PC-9 (cell line): ENCODE measurements at regions not wholly inside any gene's neighbourhood (a gene's known extent, or its start where the extent isn't known, plus 50 kb on each side); places are given as distances from the start of the nearest gene placed in this dataset.

ENCODE experiments used
- BruUV-seq: library from RNA; stranded (reverse); fragments of 400-500 nt; replicated peaks from 2 replicates; lab custom pipeline; 2021; lab: Mats Ljungman, UMichigan
- CTCF ChIA-PET: fragments of 300-600 bp; sonication (Branson Sonifier 250); formaldehyde crosslinking; loops from one replicate; lab custom pipeline; 2022; ENCODE audit warnings: antibody characterized with exemption; lab: Charles Lee
- POLR2A ChIA-PET: fragments of 300-600 bp; sonication (Branson Sonifier 250); formaldehyde crosslinking; loops from one replicate; lab custom pipeline; 2022; ENCODE audit warnings: antibody characterized with exemption; ENCODE audit not compliant: unreplicated experiment; lab: Charles Lee
- DNase-seq, 2 experiments: peaks; one replicate each; pipeline versions ENCODE4 v3.0.0 to v3.0.0-alpha.2; 2015 to 2022; ENCODE audit warnings: mixed read lengths in 1 of 2
- H2AFZ ChIP-seq: fragments of 200-600 bp; sonication (generic); 2 replicates; pipeline ENCODE4 v1.8.1; 2017; ENCODE audit warnings: antibody characterized with exemption
- H3F3A ChIP-seq: fragments of 200-600 bp; sonication (generic); 2 replicates; pipeline ENCODE4 v1.8.1; 2017; ENCODE audit warnings: antibody characterized with exemption, mild to moderate bottlenecking, low read depth; ENCODE audit not compliant: insufficient read depth
- H3K27ac ChIP-seq: fragments of 200-600 bp; sonication (generic); 2 replicates; pipeline ENCODE4 v1.6.1; 2016; ENCODE audit warnings: mixed run types
- H3K27me3 ChIP-seq: fragments of 200-600 bp; sonication (generic); 2 replicates; pipeline ENCODE4 v1.6.1; 2016; ENCODE audit warnings: low read depth, mixed run types; ENCODE audit not compliant: insufficient read depth
- H3K36me3 ChIP-seq: fragments of 200-600 bp; sonication (generic); 2 replicates; pipeline ENCODE4 v1.6.1; 2016; ENCODE audit warnings: low read depth, mixed run types
- H3K4me1 ChIP-seq: fragments of 200-600 bp; sonication (generic); replicated peaks from 2 replicates; pipeline ENCODE4 v1.6.1; 2016; ENCODE audit warnings: mixed run types; ENCODE audit not compliant: insufficient read depth
- H3K4me2 ChIP-seq: fragments of 200-600 bp; sonication (generic); 2 replicates; pipeline ENCODE4 v1.6.1; 2017; ENCODE audit warnings: mixed run types
- H3K4me3 ChIP-seq: fragments of 200-600 bp; sonication (generic); 2 replicates; pipeline ENCODE4 v1.6.1; 2016; ENCODE audit warnings: mixed run types
- H3K79me2 ChIP-seq: fragments of 200-600 bp; sonication (generic); 2 replicates; pipeline ENCODE4 v1.6.1; 2017; ENCODE audit warnings: low read depth, mixed run types
- H3K9me2 ChIP-seq: fragments of 200-600 bp; sonication (generic); 2 replicates; pipeline ENCODE4 v1.8.1; 2017; ENCODE audit warnings: mild to moderate bottlenecking; ENCODE audit not compliant: insufficient read depth
- H3K9me3 ChIP-seq: fragments of 200-600 bp; sonication (generic); 2 replicates; pipeline ENCODE4 v1.8.1; 2016; ENCODE audit warnings: low read depth; ENCODE audit not compliant: insufficient read depth
- H4K20me1 ChIP-seq: fragments of 200-600 bp; sonication (generic); 2 replicates; pipeline ENCODE4 v1.8.1; 2017; ENCODE audit not compliant: insufficient read depth
- CTCF ChIP-seq: fragments of 200-600 bp; sonication (generic); conservative IDR thresholded peaks from 2 replicates; pipeline ENCODE4 v1.6.1; 2017; ENCODE audit warnings: mixed run types, antibody characterized with exemption, mild to moderate bottlenecking, moderate library complexity
- EZH2 ChIP-seq: fragments of 200-600 bp; sonication (generic); IDR thresholded peaks from 2 replicates; pipeline ENCODE4 v1.8.0; 2017; ENCODE audit warnings: antibody characterized with exemption, low read depth
- intact Hi-C: fragments of 100-400 bp; cut with micrococcal nuclease; formaldehyde crosslinking; loops from one replicate; pipeline ENCODE4 v1.10.0; 2022; ENCODE audit not compliant: unreplicated experiment

DNA sequence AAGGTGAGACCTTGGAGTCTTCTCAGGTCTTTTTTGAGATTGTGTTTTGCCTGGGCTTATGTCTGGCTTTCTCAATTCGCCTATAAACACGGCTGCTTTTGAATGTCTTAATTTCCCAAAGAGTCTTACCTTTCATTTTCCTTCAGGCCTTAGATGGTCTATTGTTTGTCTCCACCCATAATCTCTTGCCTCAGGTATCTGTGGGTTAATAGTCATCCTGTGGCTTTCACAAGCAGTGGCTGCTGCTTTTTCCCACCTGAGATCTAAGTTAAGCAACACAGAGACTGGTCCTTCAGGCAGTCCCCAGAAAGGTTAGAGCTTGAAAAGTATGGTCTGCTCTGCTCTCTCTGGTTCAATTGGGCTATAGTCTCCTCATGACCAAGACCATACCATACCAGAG is 275.3 kb downstream of the INSIG2 start:
- H3K27me3 ChIP-seq: no peaks in the 10 kb centered on the region
- POLR2A ChIA-PET: no interaction called here
- no peaks in the 10 kb centered on the region for H3K9me3 ChIP-seq
- peaks cover 13% of the 10 kb centered on the region; the same call in 1 of the 2 replicates for H3K4me1 ChIP-seq
- no peak overlapping the region for H3K4me3 ChIP-seq
- no TSS peak for BruUV-seq
- peak overlapping the region; percentile 33 for H3K27ac ChIP-seq
- H3K4me2 ChIP-seq: 0 out of 2 replicates have a peak overlapping the region, but pooled peaks have one; percentile 10
- H4K20me1 ChIP-seq: no peaks in the 10 kb centered on the region
- no peaks in the 10 kb centered on the region for H3K36me3 ChIP-seq
- H3K9me2 ChIP-seq: no peaks in the 10 kb centered on the region; the same call in 1 of the 2 replicates
- intact Hi-C loops: no loop called here
- TF ChIP-seq CTCF (no peak), EZH2 (no peak)
- DNase-seq: peak in 1 of 2 experiments; percentile 58
- no peaks in the 10 kb centered on the region for H3F3A ChIP-seq
- no peak overlapping the region for H2AFZ ChIP-seq
- CTCF ChIA-PET: no interaction called here
- H3K79me2 ChIP-seq: no peaks in the 10 kb centered on the region

DNA sequence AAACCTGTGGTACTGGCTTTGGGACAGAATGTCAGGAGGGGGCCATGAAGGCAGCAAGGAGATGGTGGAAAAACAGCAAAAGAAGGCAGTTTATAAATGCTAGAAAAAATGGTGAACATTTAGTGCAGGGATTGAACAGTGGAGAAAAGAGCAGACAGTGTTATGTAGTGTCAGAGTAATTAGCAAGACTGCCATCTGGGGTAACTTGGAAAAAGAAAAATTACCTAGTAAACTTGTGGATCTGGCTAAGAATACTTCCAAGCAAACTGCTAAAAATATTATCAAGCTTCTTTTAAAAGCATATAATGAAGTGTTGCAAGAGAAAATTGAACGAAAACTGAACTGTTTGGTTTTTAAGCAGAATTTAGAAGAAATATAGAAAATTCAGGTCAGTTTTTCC is 267.8 kb downstream of the INSIG2 start:
- Histone ChIP-seq H3K27me3 (no peaks in the 10 kb centered on the region), H3F3A (no peaks in the 10 kb centered on the region), H3K4me1 (no peaks in the 10 kb centered on the region), H3K27ac (no peak overlapping the region), H3K9me2 (no peaks in the 10 kb centered on the region; the same call in 1 of the 2 replicates), H4K20me1 (no peaks in the 10 kb centered on the region), H3K4me2 (no peak overlapping the region), H2AFZ (no peak overlapping the region), H3K4me3 (no peak overlapping the region), H3K36me3 (no peaks in the 10 kb centered on the region), H3K79me2 (no peaks in the 10 kb centered on the region), H3K9me3 (no peaks in the 10 kb centered on the region)
- no TSS peak for BruUV-seq
- intact Hi-C loops: no loop called here
- DNase-seq: no peak
- CTCF ChIA-PET: no interaction called here
- no peak for TF ChIP-seq EZH2
- no peak for TF ChIP-seq CTCF
- POLR2A ChIA-PET: no interaction called here

GRCh38 chr2:118351796-118352195 is 263.5 kb downstream of the INSIG2 start:
- Histone ChIP-seq H3K27ac (no peak overlapping the region), H3K4me2 (no peak overlapping the region), H4K20me1 (no peaks in the 10 kb centered on the region), H3F3A (no peaks in the 10 kb centered on the region), H3K9me2 (no peaks in the 10 kb centered on the region), H3K27me3 (no peaks in the 10 kb centered on the region), H3K9me3 (no peaks in the 10 kb centered on the region), H3K79me2 (no peaks in the 10 kb centered on the region), H3K36me3 (no peaks in the 10 kb centered on the region), H3K4me3 (no peak overlapping the region), H3K4me1 (no peaks in the 10 kb centered on the region), H2AFZ (no peak overlapping the region)
- BruUV-seq: no TSS peak
- POLR2A ChIA-PET: no interaction called here
- no peak for DNase-seq
- CTCF ChIA-PET: no interaction called here
- TF ChIP-seq EZH2 (no peak), CTCF (no peak)
- intact Hi-C loops: no loop called here
